Kidney epithelial cell (primary cell): ENCODE measurements at regions not wholly inside any gene's neighbourhood (a gene's known extent, or its start where the extent isn't known, plus 50 kb on each side); places are given as distances from the start of the nearest gene placed in this dataset.

Experiments used
- DNase-seq: peaks from one replicate; pipeline ENCODE4 v3.0.0-alpha.2; 2010; ENCODE audit warnings: low read depth
- H3K27me3 ChIP-seq: 2 replicates; pipeline ENCODE4 v1.6.0; 2011; ENCODE audit warnings: low read length; ENCODE audit not compliant: control insufficient read depth, insufficient read depth
- H3K36me3 ChIP-seq: 2 replicates; pipeline ENCODE4 v1.5.1; 2011; ENCODE audit warnings: low read length; ENCODE audit not compliant: control insufficient read depth, insufficient read depth
- H3K4me3 ChIP-seq: 2 replicates; pipeline ENCODE4 v1.5.1; 2011; ENCODE audit warnings: low read depth, mild to moderate bottlenecking, control low read depth, low read length
- CTCF ChIP-seq: IDR thresholded peaks from 2 replicates; pipeline ENCODE4 v1.5.1; 2011; ENCODE audit warnings: mild to moderate bottlenecking, moderate library complexity, low read length, control low read depth, inconsistent platforms; ENCODE audit not compliant: insufficient read depth, poor library complexity, severe bottlenecking

GRCh38 chr10:91700273-91700672 lies 67.4 kb upstream of the PPP1R3C start:
- no peaks in the 10 kb centered on the region for H3K27me3 ChIP-seq
- H3K36me3 ChIP-seq: no peaks in the 10 kb centered on the region
- no peak for DNase-seq
- H3K4me3 ChIP-seq: no peak overlapping the region
- TF ChIP-seq CTCF: no peak

- no peak overlapping the region for H3K4me3 ChIP-seq
- no peaks in the 10 kb centered on the region for H3K27me3 ChIP-seq
- TF ChIP-seq CTCF: no peak
- DNase-seq: no peak
- H3K36me3 ChIP-seq: no peaks in the 10 kb centered on the region
Measured at GRCh38 chr10:91698258-91698657, 65.4 kb upstream of the PPP1R3C start.

GRCh38 chr10:91694170-91694794 lies 61.4 kb upstream of the PPP1R3C start:
- H3K4me3 ChIP-seq: no peak overlapping the region
- H3K27me3 ChIP-seq: no peaks in the 10 kb centered on the region
- TF ChIP-seq CTCF: peak; percentile 67
- H3K36me3 ChIP-seq: no peaks in the 10 kb centered on the region
- DNase-seq: no peak

GRCh38 chr10:91691981-91692380 lies 59.1 kb upstream of the PPP1R3C start:
- Histone ChIP-seq H3K4me3 (no peak overlapping the region), H3K27me3 (no peaks in the 10 kb centered on the region), H3K36me3 (no peaks in the 10 kb centered on the region)
- DNase-seq: no peak
- no peak for TF ChIP-seq CTCF

- TF ChIP-seq CTCF: no peak
- H3K4me3 ChIP-seq: no peak overlapping the region
- no peak for DNase-seq
- no peaks in the 10 kb centered on the region for H3K27me3 ChIP-seq
- H3K36me3 ChIP-seq: no peaks in the 10 kb centered on the region
Measured at GRCh38 chr10:91690996-91691676, 58.3 kb upstream of the PPP1R3C start.

- no peaks in the 10 kb centered on the region for H3K27me3 ChIP-seq
- TF ChIP-seq CTCF: no peak
- H3K36me3 ChIP-seq: no peaks in the 10 kb centered on the region
- no peak for DNase-seq
- H3K4me3 ChIP-seq: no peak overlapping the region
Measured at GRCh38 chr10:91690412-91690811, 57.5 kb upstream of the PPP1R3C start.
